ENCODE measurements at regions not wholly inside any gene's neighbourhood (a gene's known extent, or its start where the extent isn't known, plus 50 kb on each side); places are given as distances from the start of the nearest gene placed in this dataset.

- intact Hi-C loops (cut with DNase I), result no loop called here
- no peak for DNase-seq (ENCODE audit: missing footprints)
- no peak for ATAC-seq
These were observed 355.9 kb upstream of the RAG2 start for GRCh38 chr11:36953976-36954375.

- ATAC-seq (no peak), DNase-seq (ENCODE audit: missing footprints) (no peak)
- intact Hi-C loops (cut with DNase I), result no loop called here
These were observed 350.6 kb upstream of the RAG2 start for GRCh38 chr11:36948460-36949127.

DNA sequence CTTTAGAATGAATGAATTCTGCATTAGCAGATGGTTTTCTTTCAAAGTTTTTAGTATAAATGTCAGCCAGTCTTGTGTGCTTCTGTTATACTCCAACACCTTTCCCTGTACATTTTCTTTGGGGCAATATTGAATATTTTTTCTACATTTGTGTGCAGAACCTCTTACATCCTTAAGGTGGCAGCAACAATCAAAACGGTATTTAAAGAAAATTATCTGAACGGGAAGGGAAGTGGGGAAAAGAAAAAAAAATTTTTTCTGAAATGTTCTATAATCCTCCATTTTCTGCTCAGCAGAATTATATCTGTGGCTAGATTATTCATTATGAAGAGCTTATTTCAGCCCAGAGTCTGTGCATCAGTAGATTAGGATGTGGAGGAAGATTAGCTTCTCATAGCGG is 347.3 kb upstream of the RAG2 start:
- no peak for DNase-seq (ENCODE audit: missing footprints)
- ATAC-seq, result no peak
- intact Hi-C loops (cut with DNase I), result no loop called here

DNA sequence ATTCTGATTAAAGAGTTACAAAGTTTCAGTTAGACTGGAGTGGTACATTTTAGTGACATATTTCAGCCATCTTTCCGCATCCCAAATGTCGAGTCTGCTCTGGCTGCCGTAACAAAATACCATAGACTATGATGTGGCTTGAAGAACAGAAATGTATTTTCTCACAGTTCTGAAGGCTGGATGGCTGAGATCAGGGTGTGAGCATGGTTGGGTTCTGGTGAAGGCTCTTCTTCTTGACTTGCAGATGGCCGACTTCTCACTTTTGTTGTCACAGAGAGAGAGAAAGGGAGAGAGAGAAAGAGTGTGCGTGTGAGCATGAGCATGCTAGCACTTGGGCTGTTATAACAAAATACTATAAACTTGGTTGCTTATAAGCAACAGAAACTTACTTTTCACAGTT is 335.4 kb upstream of the RAG2 start:
- ATAC-seq (no peak), DNase-seq (ENCODE audit: missing footprints) (no peak)
- intact Hi-C loops (cut with DNase I), result no loop called here

GRCh38 chr11:36931139-36931538 is 333.1 kb upstream of the RAG2 start:
- intact Hi-C loops (cut with DNase I), result no loop called here
- DNase-seq (ENCODE audit: missing footprints) (no peak), ATAC-seq (no peak)

- intact Hi-C loops (cut with DNase I), result no loop called here
- ATAC-seq (no peak), DNase-seq (ENCODE audit: missing footprints) (no peak)
These were observed 332.2 kb upstream of the RAG2 start for GRCh38 chr11:36930256-36930655.

DNA sequence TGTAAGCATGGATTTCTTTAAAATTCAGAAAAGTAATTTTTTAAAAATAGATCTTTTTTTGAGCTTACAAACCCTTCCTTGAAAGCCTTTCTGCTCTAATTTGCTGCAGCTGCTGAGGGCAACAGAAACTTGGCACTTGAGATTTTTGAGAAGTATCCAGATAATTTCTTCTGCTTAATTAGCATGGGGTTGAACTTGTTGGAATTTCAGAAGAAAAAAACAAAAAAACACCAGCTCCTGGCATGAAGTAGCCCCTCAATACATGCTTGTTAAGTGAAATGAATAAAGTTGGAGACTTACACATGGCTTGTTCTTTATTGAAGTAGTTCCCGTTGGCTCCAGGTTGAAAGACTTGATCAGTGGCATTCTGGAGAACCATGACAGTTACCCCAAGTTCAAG is 331.4 kb upstream of the RAG2 start:
- no peak for ATAC-seq
- intact Hi-C loops (cut with DNase I), result no loop called here

DNA sequence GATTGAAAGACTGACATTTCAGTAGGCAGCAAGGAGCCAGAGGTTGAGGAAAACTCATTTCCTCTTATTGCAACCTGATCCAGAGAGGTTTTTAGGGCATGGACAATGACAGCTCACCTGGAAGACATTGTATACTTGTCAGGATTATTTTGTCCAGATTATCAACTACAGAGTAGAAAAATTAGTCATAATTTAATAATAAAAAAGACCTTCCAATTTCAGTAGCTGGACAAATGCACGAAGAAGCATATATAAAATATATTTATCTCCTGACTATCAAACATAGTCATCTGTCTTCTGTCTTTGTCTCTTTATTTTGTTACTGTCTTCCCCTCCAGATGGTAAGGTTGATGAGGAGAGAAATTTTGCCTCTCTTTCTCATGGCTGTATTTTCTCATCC is 330.6 kb upstream of the RAG2 start:
- DNase-seq (ENCODE audit: missing footprints), result no peak
- intact Hi-C loops (cut with DNase I), result no loop called here
- no peak for ATAC-seq

More for the DNA sequence above, 331.4 kb upstream of the RAG2 start:
- DNase-seq (ENCODE audit: missing footprints), result no peak

GRCh38 chr11:36899800-36900199 is 301.8 kb upstream of the RAG2 start:
- no peak for ATAC-seq
- intact Hi-C loops (cut with DNase I), result no loop called here
- no peak for DNase-seq (ENCODE audit: missing footprints)

- intact Hi-C loops (cut with DNase I), result no loop called here
- no peak for DNase-seq (ENCODE audit: missing footprints)
These were observed 292.8 kb upstream of the RAG2 start for GRCh38 chr11:36890841-36891240.

GRCh38 chr11:36890121-36890679 is 292.2 kb upstream of the RAG2 start:
- DNase-seq (ENCODE audit: missing footprints), result no peak
- intact Hi-C loops (cut with DNase I), result no loop called here

More at GRCh38 chr11:36890841-36891240, 292.8 kb upstream of the RAG2 start:
- no peak for ATAC-seq

DNA sequence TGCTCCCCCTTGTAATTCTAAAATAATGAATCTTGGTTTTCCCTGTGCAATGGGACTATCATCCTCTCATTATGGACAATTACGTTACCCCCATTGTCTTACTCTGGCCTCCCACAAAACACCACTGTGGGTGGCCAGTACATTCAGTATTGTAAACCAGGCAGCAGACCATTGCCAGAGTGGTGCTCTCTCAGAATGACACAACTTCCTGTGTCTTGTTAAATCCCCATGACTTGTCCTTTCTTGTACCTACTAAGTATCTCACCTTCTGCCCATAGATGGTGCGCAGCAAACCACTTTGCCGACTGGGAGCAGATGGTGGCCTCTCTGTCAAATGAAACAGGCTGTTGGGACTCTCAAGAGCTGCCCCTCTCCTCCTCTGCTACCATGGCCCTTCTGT is 287.1 kb upstream of the RAG2 start:
- no peak for DNase-seq (ENCODE audit: missing footprints)
- intact Hi-C loops (cut with DNase I), result no loop called here
- ATAC-seq, result no peak

More at GRCh38 chr11:36890121-36890679, 292.2 kb upstream of the RAG2 start:
- ATAC-seq, result no peak

GRCh38 chr11:36878737-36879136 is 280.7 kb upstream of the RAG2 start:
- intact Hi-C loops (cut with DNase I), result no loop called here
- no peak for DNase-seq (ENCODE audit: missing footprints)
- no peak for ATAC-seq

- ATAC-seq (no peak), DNase-seq (ENCODE audit: missing footprints) (no peak)
- intact Hi-C loops (cut with DNase I), result no loop called here
These were observed 279.1 kb upstream of the RAG2 start for GRCh38 chr11:36877149-36877548.

DNA sequence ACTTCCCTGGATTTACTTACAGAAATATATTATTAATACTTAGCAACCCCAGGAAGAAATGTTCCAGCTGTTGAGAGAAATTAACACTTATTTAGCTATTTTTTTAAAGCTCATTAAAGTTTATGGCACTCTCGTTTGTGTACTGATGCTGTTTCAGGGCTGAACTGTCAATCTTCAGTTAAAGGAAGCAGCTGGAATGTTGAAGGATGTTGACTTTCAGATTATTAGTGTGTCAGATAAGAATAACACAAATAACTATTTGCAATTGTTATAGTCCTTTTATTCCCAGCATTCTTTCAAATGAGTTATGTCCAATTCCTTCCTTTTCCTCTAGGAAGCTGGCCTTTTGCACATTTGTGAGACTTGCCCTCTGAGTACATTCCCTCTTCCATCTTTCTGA is 278.2 kb upstream of the RAG2 start:
- DNase-seq (ENCODE audit: missing footprints), result no peak
- ATAC-seq, result no peak
- intact Hi-C loops (cut with DNase I), result no loop called here

DNA sequence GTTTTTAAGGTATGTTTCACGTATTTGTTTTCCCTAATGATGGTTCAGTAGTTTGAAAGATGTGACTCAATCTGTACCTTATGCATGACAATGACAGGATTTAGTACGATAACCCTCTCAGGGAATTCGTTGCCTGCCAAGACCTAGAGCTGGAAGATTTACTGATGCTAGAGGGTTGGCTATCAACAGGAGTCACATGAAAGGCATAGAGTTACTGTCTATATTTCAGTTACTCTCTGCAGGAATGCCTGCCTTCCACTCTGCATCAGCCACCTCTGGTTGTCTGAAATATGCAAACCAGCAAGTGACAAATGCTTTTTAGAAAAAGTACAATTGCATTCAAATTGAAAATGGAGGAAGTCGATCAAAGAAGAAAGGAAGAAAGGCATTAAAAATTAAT is 276.3 kb upstream of the RAG2 start:
- intact Hi-C loops (cut with DNase I), result no loop called here
- DNase-seq (ENCODE audit: missing footprints), result no peak
- ATAC-seq, result no peak

GRCh38 chr11:36870361-36870760 is 272.3 kb upstream of the RAG2 start:
- intact Hi-C loops (cut with DNase I), result no loop called here
- DNase-seq (ENCODE audit: missing footprints) (no peak), ATAC-seq (no peak)

GRCh38 chr11:36868380-36868779 is 270.3 kb upstream of the RAG2 start:
- DNase-seq (ENCODE audit: missing footprints) (no peak), ATAC-seq (no peak)
- intact Hi-C loops (cut with DNase I), result no loop called here

DNA sequence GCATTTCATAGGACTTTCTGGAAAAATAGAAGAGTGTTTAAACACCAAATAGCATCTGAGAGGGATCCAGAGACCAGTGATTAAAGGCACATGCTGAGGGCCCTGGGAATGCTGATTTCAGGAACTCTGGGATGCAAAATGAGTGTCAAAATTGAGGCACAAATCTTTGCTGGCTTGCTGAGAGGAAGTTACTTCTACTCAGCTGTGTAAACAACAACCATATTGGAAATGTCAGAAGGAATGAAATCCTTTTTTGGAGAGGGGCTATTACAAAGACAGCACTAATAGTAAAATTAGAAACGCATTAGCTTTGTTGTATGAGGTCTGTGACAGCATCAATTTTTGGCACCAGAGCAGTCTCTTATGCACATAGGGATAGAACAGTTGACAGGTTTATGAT is 267.8 kb upstream of the RAG2 start:
- no peak for ATAC-seq
- intact Hi-C loops (cut with DNase I), result no loop called here

DNA sequence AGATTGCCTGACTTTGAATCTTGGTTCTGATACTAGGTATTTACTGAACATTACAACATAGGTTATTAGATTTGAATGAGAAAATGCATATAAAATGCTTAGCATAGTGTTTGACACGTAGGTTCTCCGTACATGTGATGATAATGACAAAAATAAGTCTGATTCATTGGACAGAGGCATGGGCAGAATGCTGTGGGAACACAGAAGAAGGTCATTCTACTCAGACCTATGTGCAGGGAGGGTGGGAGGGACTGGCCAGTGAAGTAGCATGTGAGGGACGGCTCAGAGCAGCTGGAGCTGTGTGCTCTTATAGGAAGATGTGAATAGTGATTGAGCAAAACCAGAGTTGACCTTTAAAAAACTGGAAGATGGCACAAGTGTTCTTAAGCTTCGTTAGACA is 256.8 kb upstream of the RAG2 start:
- DNase-seq (ENCODE audit: missing footprints) (no peak), ATAC-seq (no peak)
- intact Hi-C loops (cut with DNase I), result no loop called here

More for the DNA sequence above, 267.8 kb upstream of the RAG2 start:
- no peak for DNase-seq (ENCODE audit: missing footprints)

DNA sequence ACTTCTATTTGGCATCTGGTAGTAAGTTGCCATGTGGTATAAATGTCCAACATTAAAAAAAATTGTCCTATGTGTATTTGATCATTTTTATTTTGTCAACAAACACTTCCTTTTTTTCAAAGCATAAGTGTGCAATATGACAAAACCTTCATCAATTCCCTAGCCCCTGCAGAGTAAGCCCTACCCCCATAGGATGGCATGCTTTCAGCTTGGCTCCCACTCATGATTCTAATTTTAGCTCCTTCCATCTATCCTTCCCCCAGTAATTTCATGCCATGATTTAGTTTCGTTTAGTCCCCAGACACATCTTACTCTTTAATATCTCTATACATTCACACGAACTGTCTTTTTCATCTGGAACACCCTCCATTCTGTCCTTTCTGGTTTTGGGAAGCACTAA is 250.6 kb upstream of the RAG2 start:
- DNase-seq (ENCODE audit: missing footprints) (no peak), ATAC-seq (no peak)
- intact Hi-C loops (cut with DNase I), result no loop called here

All from Right ventricle myocardium inferior (tissue), 1 donor.